Bone marrow (tissue), 2 donors: ENCODE measurements at regions not wholly inside any gene's neighbourhood (a gene's known extent, or its start where the extent isn't known, plus 50 kb on each side); places are given as distances from the start of the nearest gene placed in this dataset.
"Not testable (repeated sequence)": the region's sequence is repeated elsewhere in the genome, so short reads cannot be mapped to it uniquely, and the experiment has no call there.

Experiments
- DNase-seq, 2 donors: peaks; one replicate each; lab custom pipeline; 2025; lab: John Stamatoyannopoulos, UW

DNA sequence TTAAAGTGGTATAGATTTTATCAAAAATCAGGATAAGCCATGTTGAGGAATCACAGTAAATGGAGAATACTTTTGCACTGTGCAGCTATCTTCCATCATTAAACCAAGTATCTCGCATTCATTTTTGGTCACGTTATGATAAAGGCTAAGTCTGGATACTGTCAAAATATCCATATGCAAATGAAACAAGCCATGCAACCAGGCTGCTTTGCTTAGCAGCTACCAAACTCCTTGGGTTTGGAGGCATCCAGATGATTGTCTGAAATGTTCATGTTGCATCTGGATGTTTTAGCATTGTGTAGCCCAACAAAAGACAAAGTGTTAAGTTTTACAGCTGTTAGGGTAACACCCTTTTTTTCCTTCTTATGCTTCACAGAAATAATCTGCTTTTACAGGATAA lies 322.9 kb upstream of the MDFIC2 start:
- no peak for DNase-seq

GRCh38 chr3:70631716-70632307 lies 319.4 kb upstream of the MDFIC2 start:
- no peak for DNase-seq

DNA sequence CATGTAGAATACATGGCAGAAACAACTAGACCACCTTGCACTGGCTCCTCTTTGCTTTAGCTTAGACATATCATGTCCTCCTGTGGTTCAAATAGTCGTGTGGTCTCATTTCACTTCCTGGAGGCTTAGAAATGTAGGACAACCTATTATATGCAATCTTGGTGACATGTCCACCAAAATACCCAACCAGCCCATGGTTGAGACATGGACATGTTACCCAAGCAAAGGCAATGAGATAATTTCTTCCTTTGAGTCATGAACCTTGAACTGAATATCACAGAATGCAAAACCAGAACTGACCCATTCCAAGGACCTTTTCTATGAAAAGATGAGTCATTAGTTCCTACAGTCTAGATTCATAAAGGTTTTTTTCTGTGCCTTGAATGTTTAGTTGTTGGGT lies 309.0 kb upstream of the MDFIC2 start:
- no peak for DNase-seq

DNA sequence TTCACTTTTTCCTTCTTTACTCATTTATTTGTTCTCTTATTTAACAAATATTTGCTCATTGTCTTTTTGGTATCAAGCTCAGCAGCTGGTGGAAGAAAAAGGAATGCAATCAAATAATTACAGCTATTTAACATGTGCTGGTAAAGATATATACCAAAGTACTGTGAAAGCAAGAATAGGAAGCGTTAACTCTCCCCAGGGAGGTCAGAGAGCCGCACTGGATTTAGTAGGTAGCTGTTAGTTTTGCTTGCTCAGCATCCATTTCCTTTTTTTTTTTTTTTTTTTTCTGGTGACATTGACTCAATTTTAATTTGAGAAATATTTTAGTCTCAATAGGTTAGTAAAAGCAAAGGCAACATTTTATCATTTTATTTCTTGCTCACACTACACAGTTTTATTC lies 308.5 kb upstream of the MDFIC2 start:
- no peak for DNase-seq

DNA sequence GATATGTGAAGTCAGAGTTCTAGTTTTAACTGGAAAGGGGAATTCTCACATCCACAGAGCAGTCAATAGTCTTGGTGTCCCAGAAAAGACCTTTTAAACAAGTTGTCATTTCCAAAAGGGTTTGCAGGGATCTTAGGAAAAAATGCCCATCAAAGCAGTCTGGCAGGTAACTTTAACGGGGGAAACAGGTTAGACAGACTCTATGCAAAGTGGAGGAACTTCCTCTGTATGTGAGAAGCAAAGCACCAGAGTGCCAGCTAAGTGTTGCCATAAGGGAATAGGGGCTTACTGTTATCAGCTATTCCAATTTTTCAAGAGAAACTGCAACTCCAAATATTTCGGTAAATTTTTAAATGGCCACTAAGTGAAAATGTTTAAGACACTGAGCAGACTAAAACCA lies 307.9 kb upstream of the MDFIC2 start:
- DNase-seq, result no peak

GRCh38 chr3:70618151-70618550 lies 305.7 kb upstream of the MDFIC2 start:
- DNase-seq, result no peak

DNA sequence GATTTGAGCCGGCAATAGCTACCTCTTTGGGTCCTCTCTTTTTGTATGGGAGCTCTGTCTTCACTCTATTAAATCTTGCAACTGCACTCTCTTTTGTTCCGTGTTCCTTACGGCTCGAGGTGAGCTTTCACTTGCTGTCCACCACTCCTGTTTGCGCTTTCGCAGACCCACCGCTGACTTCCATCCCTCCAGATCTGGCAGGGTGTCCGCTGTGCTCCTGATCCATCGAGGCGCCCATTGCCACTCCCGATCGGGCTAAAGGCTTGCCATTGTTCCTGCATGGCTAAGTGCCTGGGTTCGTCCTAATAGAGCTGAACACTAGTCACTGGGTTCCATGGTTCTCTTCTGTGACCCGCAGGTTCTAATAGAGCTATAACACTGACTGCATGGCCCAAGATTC lies 304.9 kb upstream of the MDFIC2 start:
- DNase-seq, result not testable (repeated sequence)

- no peak for DNase-seq
These were observed 302.8 kb upstream of the MDFIC2 start for GRCh38 chr3:70615286-70615685.

- DNase-seq, result no peak
These were observed 301.7 kb upstream of the MDFIC2 start for GRCh38 chr3:70614111-70614510.

DNA sequence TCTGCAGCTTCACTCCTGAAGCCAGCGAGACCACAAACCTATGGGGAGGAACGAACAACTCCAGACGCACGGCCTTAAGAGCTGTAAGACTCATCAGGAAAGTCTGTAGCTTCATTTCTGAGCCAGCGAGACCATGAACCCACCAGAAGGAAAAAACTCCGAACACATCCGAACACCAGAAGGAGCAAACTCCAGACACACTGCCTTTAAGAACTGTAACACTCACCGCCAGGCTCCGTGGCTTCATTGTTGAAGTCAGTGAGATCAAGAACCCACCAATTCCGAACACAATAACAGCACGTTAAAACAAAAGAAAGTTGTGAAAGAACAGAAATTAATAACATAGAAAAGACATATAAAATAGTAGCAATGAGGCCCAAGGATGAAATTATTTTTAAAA lies 300.5 kb upstream of the MDFIC2 start:
- DNase-seq, result no peak

- DNase-seq, result not testable (repeated sequence)
These were observed 299.3 kb upstream of the MDFIC2 start for GRCh38 chr3:70611667-70612277.

- DNase-seq, result no peak
These were observed 296.0 kb upstream of the MDFIC2 start for GRCh38 chr3:70608434-70608833.

DNA sequence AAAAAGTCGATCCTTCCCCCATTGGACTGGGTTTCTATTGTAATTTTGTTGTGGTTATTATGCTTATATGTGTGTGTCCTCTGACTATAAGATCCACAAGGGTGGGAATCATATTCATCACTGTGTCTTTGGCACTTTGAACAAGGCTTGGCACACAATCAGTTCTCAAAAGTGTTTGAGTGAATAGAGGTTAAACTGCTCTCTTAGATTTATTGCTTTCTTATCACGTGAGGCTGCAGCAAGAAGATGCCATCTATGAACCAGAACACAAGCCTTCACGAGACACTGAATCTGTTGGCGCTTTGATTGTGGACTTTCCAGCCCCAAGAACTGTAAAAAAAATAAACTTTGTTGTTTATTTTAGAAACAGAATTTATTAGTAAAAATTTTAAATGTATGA lies 295.0 kb upstream of the MDFIC2 start:
- DNase-seq, result no peak

DNA sequence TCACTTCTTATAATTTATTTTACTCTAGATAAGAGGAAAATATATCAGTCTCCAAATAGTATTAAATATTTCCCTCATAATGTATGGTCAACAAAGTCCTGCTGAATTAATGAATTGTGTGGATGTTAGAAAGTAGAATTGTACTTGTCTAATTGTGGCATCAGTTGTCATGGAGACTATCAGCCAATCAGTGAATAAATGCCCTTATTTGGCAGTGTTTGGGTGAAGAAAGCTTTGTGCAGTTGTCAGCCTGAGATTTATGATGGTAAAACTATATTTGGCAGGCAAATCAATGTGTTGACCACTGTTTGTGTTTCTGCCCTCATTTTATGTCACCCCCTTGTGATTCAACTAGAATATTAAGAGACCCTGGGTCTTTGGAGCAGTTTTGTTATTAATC lies 293.6 kb upstream of the MDFIC2 start:
- no peak for DNase-seq

DNA sequence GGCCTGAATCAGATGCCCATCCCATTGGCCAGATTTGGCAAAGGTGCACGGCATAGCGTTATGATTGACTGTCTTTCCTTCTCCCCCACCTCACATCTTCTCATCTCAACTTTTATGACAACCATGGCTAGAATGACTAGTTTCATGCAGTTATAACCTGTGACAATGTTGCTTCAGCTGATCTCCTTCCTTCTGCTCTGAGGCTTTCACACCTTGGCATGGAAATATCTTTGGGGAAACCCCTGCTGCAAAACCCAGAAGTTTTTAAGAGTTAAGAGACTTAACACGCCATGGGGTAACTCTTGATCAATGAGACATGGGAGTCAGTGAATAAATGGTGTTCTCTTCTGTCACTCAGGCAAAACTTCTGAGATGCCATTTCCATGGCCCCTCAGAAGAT lies 290.7 kb upstream of the MDFIC2 start:
- no peak for DNase-seq

GRCh38 chr3:70597312-70597711 lies 284.9 kb upstream of the MDFIC2 start:
- no peak for DNase-seq

DNA sequence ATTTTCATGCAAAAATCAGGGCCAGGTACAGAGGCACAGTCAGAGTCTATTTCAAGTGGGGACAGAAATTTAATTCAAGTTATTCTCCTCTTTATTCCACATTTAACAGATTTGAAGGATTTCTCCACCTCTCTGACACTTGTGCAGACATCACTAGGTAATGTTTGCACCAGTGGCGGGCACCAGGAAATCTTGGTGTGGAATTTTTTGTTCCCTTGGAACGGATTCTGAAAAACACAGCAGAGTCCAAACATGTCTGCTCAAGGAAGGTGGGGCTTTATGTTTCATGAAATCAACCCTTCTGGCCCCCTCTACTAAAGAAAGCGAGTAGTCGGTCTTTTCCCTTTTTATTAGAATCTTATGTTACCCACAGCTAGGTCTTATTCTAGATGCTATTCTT lies 271.2 kb upstream of the MDFIC2 start:
- no peak for DNase-seq

GRCh38 chr3:70582803-70583202 lies 270.4 kb upstream of the MDFIC2 start:
- DNase-seq, result no peak

GRCh38 chr3:70580021-70580420 lies 267.6 kb upstream of the MDFIC2 start:
- no peak for DNase-seq

DNA sequence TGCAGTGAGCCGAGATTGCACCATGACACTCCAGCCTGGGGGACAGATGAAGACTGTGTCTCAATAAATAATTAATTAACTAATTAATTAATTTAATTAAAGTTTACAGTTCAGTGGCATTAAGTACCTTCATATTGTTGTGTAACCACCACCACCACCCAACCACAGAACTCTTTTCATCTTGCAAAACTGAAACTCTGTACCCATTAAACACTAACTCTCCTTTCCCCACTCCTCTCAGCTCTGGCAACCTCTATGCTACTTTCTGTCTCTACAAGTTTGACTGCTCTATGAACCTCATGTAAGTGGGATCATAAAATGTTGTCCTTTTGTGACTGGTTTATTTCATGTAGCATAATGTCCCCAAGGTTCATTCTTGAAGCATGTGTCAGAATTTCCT lies 259.3 kb upstream of the MDFIC2 start:
- DNase-seq, result no peak

- DNase-seq, result no peak
These were observed 258.1 kb upstream of the MDFIC2 start for GRCh38 chr3:70570584-70570983.

GRCh38 chr3:70568626-70569025 lies 256.2 kb upstream of the MDFIC2 start:
- no peak for DNase-seq

- DNase-seq, result no peak
These were observed 253.4 kb upstream of the MDFIC2 start for GRCh38 chr3:70565861-70566260.

GRCh38 chr3:70564552-70564951 lies 252.1 kb upstream of the MDFIC2 start:
- no peak for DNase-seq
